Activated CD8-positive, alpha-beta T cell treated with anti-CD3 and anti-CD28 coated beads for 36 hours (primary cell): ENCODE measurements at regions not wholly inside any gene's neighbourhood (a gene's known extent, or its start where the extent isn't known, plus 50 kb on each side); places are given as distances from the start of the nearest gene placed in this dataset.
"Not testable (repeated sequence)": the region's sequence is repeated elsewhere in the genome, so short reads cannot be mapped to it uniquely, and the experiment has no call there.

Experiments used
- ATAC-seq: fragments of 200-7000 bp; cut with Tn5 transposase; one replicate; pipeline ENCODE4 v1.10.0; 2021; ENCODE audit warnings: mild to moderate bottlenecking, moderate library complexity
- CTCF ChIA-PET: fragments of 350-600 bp; sonication (Branson Sonifier 250); formaldehyde crosslinking; loops from one replicate; lab custom pipeline; 2021; ENCODE audit warnings: antibody characterized with exemption; lab: Charles Lee
- POLR2A ChIA-PET: fragments of 350-600 bp; sonication (Branson Sonifier 250); formaldehyde crosslinking; loops from one replicate; lab custom pipeline; 2021; ENCODE audit warnings: antibody characterized with exemption; lab: Charles Lee
- DNase-seq: peaks from one replicate; pipeline ENCODE4 v3.0.0-alpha.2; 2020
- H3K27ac Mint-ChIP-seq: one replicate; pipeline ENCODE4 v1.8.0; 2021; ENCODE audit warnings: mild to moderate bottlenecking, mixed read lengths
- H3K27me3 Mint-ChIP-seq: one replicate; pipeline ENCODE4 v1.8.0; 2021; ENCODE audit warnings: mixed read lengths
- H3K36me3 Mint-ChIP-seq: one replicate; pipeline ENCODE4 v1.8.0; 2021; ENCODE audit warnings: low read depth, mixed read lengths
- H3K4me1 Mint-ChIP-seq: one replicate; pipeline ENCODE4 v1.8.0; 2021; ENCODE audit warnings: low read depth, mixed read lengths
- H3K4me3 Mint-ChIP-seq: one replicate; pipeline ENCODE4 v1.8.0; 2021; ENCODE audit warnings: mild to moderate bottlenecking, moderate library complexity, mixed read lengths
- H3K9me3 Mint-ChIP-seq: one replicate; pipeline ENCODE4 v1.8.0; 2021; ENCODE audit warnings: mixed read lengths
- intact Hi-C: fragments of 100-400 bp; cut with micrococcal nuclease; formaldehyde crosslinking; loops from one replicate; pipeline ENCODE4 v1.10.0; 2022
- TF ChIP-seq, protein P1 (sequence below): fragments of 200-600 bp; IDR thresholded peaks from one replicate; pipeline ENCODE4 v1.8.0; 2022; ENCODE audit warnings: antibody characterized with exemption, mild to moderate bottlenecking

DNA sequence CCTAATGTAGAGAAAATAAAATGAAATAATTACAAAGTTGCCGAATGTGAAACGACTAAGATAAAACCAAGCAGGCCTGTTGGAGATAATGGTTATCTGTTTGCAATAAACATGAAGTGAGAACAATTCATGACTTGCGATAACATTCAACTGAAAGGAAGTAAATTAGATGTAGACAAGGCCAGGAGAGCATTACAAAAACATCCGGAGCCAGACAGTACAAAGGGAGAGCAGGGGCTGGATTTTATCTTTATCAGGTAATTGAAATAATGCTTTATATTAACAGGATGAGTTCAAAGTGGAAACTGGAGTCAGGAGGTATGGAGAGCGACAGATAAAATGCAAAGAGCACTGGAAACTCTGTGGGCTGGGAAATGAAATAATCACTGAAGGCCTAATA, 265.6 kb upstream of the GOT2 start:
- intact Hi-C loops, result no loop called here
- POLR2A ChIA-PET, result no interaction called here
- TF ChIP-seq, protein P1, sequence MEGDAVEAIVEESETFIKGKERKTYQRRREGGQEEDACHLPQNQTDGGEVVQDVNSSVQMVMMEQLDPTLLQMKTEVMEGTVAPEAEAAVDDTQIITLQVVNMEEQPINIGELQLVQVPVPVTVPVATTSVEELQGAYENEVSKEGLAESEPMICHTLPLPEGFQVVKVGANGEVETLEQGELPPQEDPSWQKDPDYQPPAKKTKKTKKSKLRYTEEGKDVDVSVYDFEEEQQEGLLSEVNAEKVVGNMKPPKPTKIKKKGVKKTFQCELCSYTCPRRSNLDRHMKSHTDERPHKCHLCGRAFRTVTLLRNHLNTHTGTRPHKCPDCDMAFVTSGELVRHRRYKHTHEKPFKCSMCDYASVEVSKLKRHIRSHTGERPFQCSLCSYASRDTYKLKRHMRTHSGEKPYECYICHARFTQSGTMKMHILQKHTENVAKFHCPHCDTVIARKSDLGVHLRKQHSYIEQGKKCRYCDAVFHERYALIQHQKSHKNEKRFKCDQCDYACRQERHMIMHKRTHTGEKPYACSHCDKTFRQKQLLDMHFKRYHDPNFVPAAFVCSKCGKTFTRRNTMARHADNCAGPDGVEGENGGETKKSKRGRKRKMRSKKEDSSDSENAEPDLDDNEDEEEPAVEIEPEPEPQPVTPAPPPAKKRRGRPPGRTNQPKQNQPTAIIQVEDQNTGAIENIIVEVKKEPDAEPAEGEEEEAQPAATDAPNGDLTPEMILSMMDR, result no peak
- DNase-seq (no peak), ATAC-seq (no peak)
- CTCF ChIA-PET, result no interaction called here
- Mint-ChIP-seq H3K27me3 (no peaks in the 10 kb centered on the region), H3K4me3 (no peak overlapping the region), H3K36me3 (no peaks in the 10 kb centered on the region), H3K27ac (no peak overlapping the region), H3K4me1 (no peaks in the 10 kb centered on the region), H3K9me3 (peaks cover 2% of the 10 kb centered on the region)

DNA sequence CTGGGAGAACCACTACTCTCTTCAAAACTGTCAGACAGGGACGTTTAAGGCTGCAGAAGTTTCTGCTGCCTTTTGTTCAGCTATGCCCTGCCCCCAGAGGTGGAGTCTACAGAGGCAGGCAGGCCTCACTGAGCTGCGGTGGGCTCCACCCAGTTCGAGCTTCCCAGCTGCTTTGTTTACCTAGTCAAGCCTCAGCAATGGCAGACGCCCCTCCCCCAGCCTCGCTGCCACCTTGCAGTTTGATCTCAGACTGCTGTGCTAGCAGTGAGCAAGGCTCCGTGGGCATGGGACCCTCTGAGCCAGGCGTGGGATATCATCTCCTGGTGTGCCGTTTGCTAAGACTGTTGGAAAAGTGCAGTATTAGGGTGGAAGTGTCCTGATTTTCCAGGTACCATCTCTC, 258.6 kb upstream of the GOT2 start:
- intact Hi-C loops, H3K36me3 Mint-ChIP-seq, CTCF ChIA-PET, H3K9me3 Mint-ChIP-seq, ATAC-seq, H3K27me3 Mint-ChIP-seq, POLR2A ChIA-PET, H3K4me3 Mint-ChIP-seq, H3K4me1 Mint-ChIP-seq, DNase-seq, H3K27ac Mint-ChIP-seq: not testable (repeated sequence)

DNA sequence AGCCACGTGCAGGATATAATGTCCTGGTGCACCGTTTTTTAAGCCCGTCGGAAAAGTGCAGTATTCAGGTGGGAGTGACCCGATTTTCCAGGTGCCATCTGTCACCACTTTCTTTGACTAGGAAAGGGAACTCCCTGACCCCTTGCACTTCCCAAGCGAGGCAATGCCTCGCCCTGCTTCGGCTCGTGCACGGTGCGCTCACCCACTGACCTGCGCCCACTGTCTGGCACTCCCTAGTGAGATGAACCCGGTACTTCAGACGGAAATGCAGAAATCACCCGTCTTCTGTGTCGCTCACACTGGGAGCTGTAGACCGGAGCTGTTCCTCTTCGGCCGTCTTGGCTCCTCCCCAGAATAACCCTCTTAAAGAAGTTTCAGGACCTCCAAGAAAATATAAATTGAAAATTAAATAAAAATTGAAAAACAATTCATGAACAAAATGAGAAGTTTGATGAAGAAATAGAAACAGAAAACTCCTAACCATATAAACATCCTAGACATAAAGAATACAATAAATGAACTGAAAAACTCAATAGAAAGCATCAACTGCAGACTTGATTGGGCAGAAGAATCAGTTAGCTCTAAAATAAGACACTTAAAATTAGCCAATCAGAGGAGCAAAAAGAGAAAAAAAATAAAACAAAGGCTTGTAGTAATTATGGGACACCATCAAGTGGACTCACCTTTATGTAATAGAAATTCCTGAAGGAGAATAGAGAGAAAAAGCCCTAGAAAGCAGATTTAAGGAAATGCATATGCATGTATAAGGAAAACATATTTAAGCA, 249.3 kb upstream of the GOT2 start:
- H3K4me3 Mint-ChIP-seq, ATAC-seq, intact Hi-C loops, H3K27me3 Mint-ChIP-seq, CTCF ChIA-PET, POLR2A ChIA-PET, H3K27ac Mint-ChIP-seq, H3K4me1 Mint-ChIP-seq, H3K36me3 Mint-ChIP-seq, DNase-seq: not testable (repeated sequence)
- H3K9me3 Mint-ChIP-seq, result peaks cover 11% of the 10 kb centered on the region

DNA sequence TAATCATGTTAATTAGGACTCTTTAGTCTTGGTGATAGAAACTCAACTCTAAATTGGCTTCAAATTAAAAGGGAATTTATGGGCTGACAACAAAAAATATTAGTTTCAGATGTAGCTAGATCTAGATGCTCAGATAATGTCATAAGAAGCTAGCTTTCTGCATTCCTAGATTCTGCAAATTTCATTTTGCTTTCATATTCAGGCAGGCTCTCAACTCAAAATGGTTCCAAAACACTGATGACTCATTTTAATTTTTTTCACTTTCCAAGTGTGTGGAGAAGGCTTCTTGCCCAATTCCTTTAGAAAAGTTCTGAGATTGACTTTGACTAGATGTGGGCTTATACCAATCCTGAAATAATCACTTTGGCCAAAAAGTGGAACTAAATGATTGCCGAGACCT, 236.7 kb upstream of the GOT2 start:
- intact Hi-C loops, result no loop called here
- no peaks in the 10 kb centered on the region for H3K27me3 Mint-ChIP-seq

DNA sequence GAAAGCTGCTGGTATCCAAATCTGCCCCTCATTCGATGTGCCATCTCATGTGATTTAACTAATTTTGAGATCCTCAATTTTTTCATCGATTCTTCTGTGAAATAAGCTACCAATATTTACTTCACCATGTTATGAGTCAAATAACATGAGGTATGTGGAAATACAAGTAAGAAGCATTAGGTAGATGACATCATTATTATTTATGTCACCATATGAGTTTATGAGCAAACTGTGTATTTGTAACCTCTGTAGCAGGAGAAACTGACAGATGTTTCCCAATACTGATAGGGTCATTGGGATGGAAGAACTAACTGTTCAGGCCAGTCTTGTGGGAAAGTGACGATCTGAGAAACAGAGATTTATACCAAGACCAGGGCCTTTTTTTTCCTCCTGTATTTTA, 229.4 kb upstream of the GOT2 start:
- H3K27ac Mint-ChIP-seq, result no peak overlapping the region
- H3K4me1 Mint-ChIP-seq, result no peaks in the 10 kb centered on the region
- no peaks in the 10 kb centered on the region for H3K36me3 Mint-ChIP-seq
- DNase-seq (no peak), ATAC-seq (no peak)
- intact Hi-C loops, result no loop called here
- ChIA-PET CTCF (no interaction called here), POLR2A (no interaction called here)
- no peaks in the 10 kb centered on the region for H3K9me3 Mint-ChIP-seq
- no peaks in the 10 kb centered on the region for H3K27me3 Mint-ChIP-seq
- TF ChIP-seq, protein P1, result no peak
- H3K4me3 Mint-ChIP-seq, result no peak overlapping the region

More for the DNA sequence above, 236.7 kb upstream of the GOT2 start:
- no peak overlapping the region for H3K4me3 Mint-ChIP-seq
- CTCF ChIA-PET, result no interaction called here
- DNase-seq, result no peak
- TF ChIP-seq, protein P1, result no peak
- H3K36me3 Mint-ChIP-seq, result no peaks in the 10 kb centered on the region
- POLR2A ChIA-PET, result no interaction called here
- H3K4me1 Mint-ChIP-seq, result no peaks in the 10 kb centered on the region
- H3K9me3 Mint-ChIP-seq, result no peaks in the 10 kb centered on the region
- ATAC-seq, result no peak
- no peak overlapping the region for H3K27ac Mint-ChIP-seq

DNA sequence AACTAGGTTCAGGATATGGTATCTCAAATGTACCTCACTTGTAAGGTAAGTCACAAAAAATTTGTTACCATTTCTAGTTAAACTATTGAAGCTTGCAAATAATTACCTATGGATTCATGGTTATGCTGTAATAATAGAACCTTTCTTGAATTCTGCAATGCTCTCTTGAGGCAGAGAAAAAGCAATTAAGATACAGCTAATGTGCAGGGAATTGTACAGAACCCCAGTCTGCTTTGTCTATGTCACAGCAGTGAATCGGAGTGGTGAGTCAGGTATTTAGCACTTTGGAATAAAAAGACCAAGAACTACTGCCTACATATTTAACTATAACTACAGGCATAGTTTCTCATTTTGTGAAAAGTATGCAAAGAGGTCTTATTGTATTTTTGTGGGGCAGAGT, 228.7 kb upstream of the GOT2 start:
- no peaks in the 10 kb centered on the region for H3K27me3 Mint-ChIP-seq
- H3K4me1 Mint-ChIP-seq, result no peaks in the 10 kb centered on the region
- intact Hi-C loops, result no loop called here
- H3K4me3 Mint-ChIP-seq, result no peak overlapping the region
- TF ChIP-seq, protein P1, result no peak
- H3K27ac Mint-ChIP-seq, result no peak overlapping the region
- DNase-seq (no peak), ATAC-seq (no peak)
- H3K9me3 Mint-ChIP-seq, result no peaks in the 10 kb centered on the region
- POLR2A ChIA-PET, result no interaction called here
- H3K36me3 Mint-ChIP-seq, result no peaks in the 10 kb centered on the region
- CTCF ChIA-PET, result no interaction called here
